Tibial nerve (tissue), 4 donors: ENCODE measurements at regions not wholly inside any gene's neighbourhood (a gene's known extent, or its start where the extent isn't known, plus 50 kb on each side); places are given as distances from the start of the nearest gene placed in this dataset.
A peak's percentile ranks its signal among the peaks of the same experiment; 100 is the strongest.

ENCODE experiments used
- DNase-seq, 2 donors: peaks; one replicate each; pipeline ENCODE4 v3.0.0-alpha.2; 2019; ENCODE audit warnings: low spot score in 2 of 2
- H3K27ac ChIP-seq, 4 donors: fragments of 200-600 bp; sonication (generic) in 3 of 4; one replicate each; pipeline ENCODE4 v1.5.1; 2017 to 2019; ENCODE audit warnings: mild to moderate bottlenecking in 1 of 4
- H3K27me3 ChIP-seq, 2 donors: fragments of 200-600 bp; sonication (generic) in 1 of 2; one replicate each; pipeline versions ENCODE4 v1.5.1 to v1.6.0; 2017 to 2019
- H3K36me3 ChIP-seq, 3 donors: fragments of 200-600 bp; sonication (generic); one replicate each; pipeline ENCODE4 v1.5.1; 2018 to 2019
- H3K4me1 ChIP-seq, 4 donors: fragments of 200-600 bp; sonication (generic) in 3 of 4; one replicate each; pipeline ENCODE4 v1.5.1; 2017 to 2019
- H3K4me3 ChIP-seq, 4 donors: fragments of 200-600 bp; sonication (generic) in 3 of 4; one replicate each; pipeline ENCODE4 v1.5.1; 2017 to 2019; ENCODE audit warnings: mild to moderate bottlenecking in 1 of 4, moderate library complexity in 1 of 4
- H3K9me3 ChIP-seq, 4 donors: fragments of 200-600 bp; sonication (generic) in 3 of 4; one replicate each; pipeline ENCODE4 v1.5.1; 2017 to 2019
- EP300 ChIP-seq, 2 donors: sonication (generic); formaldehyde crosslinking; IDR thresholded peaks; one replicate each; pipeline ENCODE4 v1.6.1; 2017; ENCODE audit warnings: antibody characterized with exemption in 2 of 2, mild to moderate bottlenecking in 1 of 2
- POLR2A ChIP-seq, 2 donors: fragments of 450-650 bp; IDR thresholded peaks; one replicate each; pipeline ENCODE4 v1.6.1; 2017; ENCODE audit warnings: antibody characterized with exemption in 2 of 2, mild to moderate bottlenecking in 2 of 2, moderate library complexity in 2 of 2
- WGBS, 2 donors: methylation state at CpG; one replicate each; pipeline ENCODE4 v1.1.5; 2018; 5-methylcytosine and 5-hydroxymethylcytosine counted together
- TF ChIP-seq, protein P1 (sequence below), 5 experiments: fragments of 200-600 bp in 3 of 5; fragments of 450-650 bp in 2 of 5; sonication (generic) in 3 of 5; IDR thresholded peaks; one replicate each; pipeline ENCODE4 v1.5.1; 2016 to 2019; ENCODE audit warnings: antibody characterized with exemption in 5 of 5, mild to moderate bottlenecking in 3 of 5, moderate library complexity in 2 of 5

GRCh38 chr1:13898406-13898805, 198.4 kb downstream of the PRDM2 start:
- peaks cover 0 to 10% (median 0%) of the 10 kb centered on the region in 4 donors for H3K4me1 ChIP-seq
- DNase-seq = no peak
- TF ChIP-seq POLR2A (IDR thresholded peaks at IDR 0.05) (no peak), EP300 (IDR thresholded peaks at IDR 0.05) (no peak)
- TF ChIP-seq, protein P1, sequence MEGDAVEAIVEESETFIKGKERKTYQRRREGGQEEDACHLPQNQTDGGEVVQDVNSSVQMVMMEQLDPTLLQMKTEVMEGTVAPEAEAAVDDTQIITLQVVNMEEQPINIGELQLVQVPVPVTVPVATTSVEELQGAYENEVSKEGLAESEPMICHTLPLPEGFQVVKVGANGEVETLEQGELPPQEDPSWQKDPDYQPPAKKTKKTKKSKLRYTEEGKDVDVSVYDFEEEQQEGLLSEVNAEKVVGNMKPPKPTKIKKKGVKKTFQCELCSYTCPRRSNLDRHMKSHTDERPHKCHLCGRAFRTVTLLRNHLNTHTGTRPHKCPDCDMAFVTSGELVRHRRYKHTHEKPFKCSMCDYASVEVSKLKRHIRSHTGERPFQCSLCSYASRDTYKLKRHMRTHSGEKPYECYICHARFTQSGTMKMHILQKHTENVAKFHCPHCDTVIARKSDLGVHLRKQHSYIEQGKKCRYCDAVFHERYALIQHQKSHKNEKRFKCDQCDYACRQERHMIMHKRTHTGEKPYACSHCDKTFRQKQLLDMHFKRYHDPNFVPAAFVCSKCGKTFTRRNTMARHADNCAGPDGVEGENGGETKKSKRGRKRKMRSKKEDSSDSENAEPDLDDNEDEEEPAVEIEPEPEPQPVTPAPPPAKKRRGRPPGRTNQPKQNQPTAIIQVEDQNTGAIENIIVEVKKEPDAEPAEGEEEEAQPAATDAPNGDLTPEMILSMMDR (IDR thresholded peaks at IDR 0.05) = no peak
- H3K36me3 ChIP-seq = no peaks in the 10 kb centered on the region
- WGBS, 2 donors = 79 to 88% methylated on average over 6 of the region's 6 CpGs
- H3K4me3 ChIP-seq = no peak overlapping the region
- H3K27ac ChIP-seq = no peak overlapping the region
- peaks cover 0 to 21% of the 10 kb centered on the region in 2 donors for H3K27me3 ChIP-seq
- peaks cover 0 to under 1% (median 0%) of the 10 kb centered on the region in 4 donors for H3K9me3 ChIP-seq

DNA sequence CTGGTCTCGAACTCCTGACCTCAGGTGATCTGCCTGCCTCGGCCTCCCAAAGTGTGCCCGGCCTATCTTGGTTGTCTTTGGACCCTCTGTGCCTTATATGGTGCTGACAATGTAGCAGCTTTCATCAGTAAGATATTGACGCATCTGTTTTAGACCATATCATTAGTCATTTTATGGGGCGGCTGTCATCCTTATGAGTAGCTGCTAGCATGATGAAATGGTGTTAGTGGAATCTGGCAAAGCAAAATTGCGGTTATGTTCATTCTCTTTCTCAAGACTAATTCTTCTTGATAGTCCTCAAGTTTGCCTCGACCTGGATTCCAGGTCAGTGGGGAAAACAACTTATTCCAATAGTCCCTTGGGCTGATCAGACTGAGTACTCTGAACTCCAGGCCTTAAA, 199.9 kb downstream of the PRDM2 start:
- WGBS, 2 donors = 80 to 85% methylated on average over 7 of the region's 7 CpGs
- peaks cover 0 to 8% of the 10 kb centered on the region in 2 donors for H3K27me3 ChIP-seq
- H3K4me1 ChIP-seq = peaks cover 0 to 8% (median 0%) of the 10 kb centered on the region in 4 donors
- peak overlapping the region in 1 of 4 donors; percentile 73 for H3K27ac ChIP-seq
- no peaks in the 10 kb centered on the region for H3K36me3 ChIP-seq
- TF ChIP-seq EP300 (IDR thresholded peaks at IDR 0.05) (no peak), POLR2A (IDR thresholded peaks at IDR 0.05) (no peak)
- TF ChIP-seq, protein P1 (IDR thresholded peaks at IDR 0.05) = no peak
- no peak overlapping the region for H3K4me3 ChIP-seq
- H3K9me3 ChIP-seq = peaks cover 0 to 10% (median 0%) of the 10 kb centered on the region in 4 donors
- no peak for DNase-seq

- peak overlapping the region in 2 of 4 donors; percentile 25 to 73 for H3K27ac ChIP-seq
- WGBS, 2 donors = 33 to 43% methylated on average over 1 of the region's 1 CpG
- no peak for DNase-seq
- peaks cover 0 to 4% of the 10 kb centered on the region in 2 donors for H3K27me3 ChIP-seq
- peaks cover 0 to 10% (median 0%) of the 10 kb centered on the region in 4 donors for H3K9me3 ChIP-seq
- no peak overlapping the region for H3K4me3 ChIP-seq
- peaks cover 0 to 8% (median 0%) of the 10 kb centered on the region in 4 donors for H3K4me1 ChIP-seq
- H3K36me3 ChIP-seq = no peaks in the 10 kb centered on the region
- TF ChIP-seq, protein P1 (IDR thresholded peaks at IDR 0.05) = no peak
- no peak for TF ChIP-seq POLR2A (IDR thresholded peaks at IDR 0.05)
- TF ChIP-seq EP300 (IDR thresholded peaks at IDR 0.05) = no peak
These were observed 200.6 kb downstream of the PRDM2 start for GRCh38 chr1:13900583-13900982.

GRCh38 chr1:13901039-13901438, 201.1 kb downstream of the PRDM2 start:
- no peak overlapping the region for H3K4me3 ChIP-seq
- peaks cover 0 to 4% of the 10 kb centered on the region in 2 donors for H3K27me3 ChIP-seq
- H3K36me3 ChIP-seq = no peaks in the 10 kb centered on the region
- TF ChIP-seq, protein P1 (IDR thresholded peaks at IDR 0.05) = no peak
- TF ChIP-seq POLR2A (IDR thresholded peaks at IDR 0.05) = no peak
- peak in 1 of 2 donors; percentile 33 for TF ChIP-seq EP300 (IDR thresholded peaks at IDR 0.05)
- 24 to 34% methylated on average over 10 of the region's 10 CpGs for WGBS, 2 donors
- peak overlapping the region in 1 of 4 donors; percentile 76 for H3K27ac ChIP-seq
- peaks cover 0 to 10% (median 0%) of the 10 kb centered on the region in 4 donors for H3K9me3 ChIP-seq
- peak in 1 of 2 donors; percentile 63 for DNase-seq
- H3K4me1 ChIP-seq = peaks cover 0 to 8% (median 0%) of the 10 kb centered on the region in 4 donors

- Histone ChIP-seq H3K36me3 (no peaks in the 10 kb centered on the region), H3K27me3 (no peaks in the 10 kb centered on the region), H3K9me3 (peaks cover 0 to 10% (median 0%) of the 10 kb centered on the region in 4 donors), H3K4me1 (peaks cover 0 to 8% (median 0%) of the 10 kb centered on the region in 4 donors), H3K27ac (peak overlapping the region in 1 of 4 donors; percentile 76), H3K4me3 (no peak overlapping the region)
- DNase-seq = no peak
- 62 to 67% methylated on average over 6 of the region's 6 CpGs for WGBS, 2 donors
- TF ChIP-seq, protein P1 (IDR thresholded peaks at IDR 0.05) = no peak
- TF ChIP-seq EP300 (IDR thresholded peaks at IDR 0.05) (no peak), POLR2A (IDR thresholded peaks at IDR 0.05) (no peak)
These were observed 201.6 kb downstream of the PRDM2 start for GRCh38 chr1:13901597-13901996.
